ENCODE measurements at regions not wholly inside any gene's neighbourhood (a gene's known extent, or its start where the extent isn't known, plus 50 kb on each side); places are given as distances from the start of the nearest gene placed in this dataset.

- Histone ChIP-seq H3K9ac (ENCODE audit: low read length) (no peak overlapping the region), H3K79me2 (ENCODE audit: low read length) (no peaks in the 10 kb centered on the region), H3K27me3 (replicated peaks; ENCODE audit: insufficient read depth, low read length) (no peaks in the 10 kb centered on the region), H3K27ac (ENCODE audit: low read length) (no peak overlapping the region), H4K20me1 (ENCODE audit: insufficient read depth, low read length) (no peaks in the 10 kb centered on the region), H3F3A (ENCODE audit: insufficient read depth, low read length) (no peaks in the 10 kb centered on the region), H3K36me3 (replicated peaks; ENCODE audit: insufficient read depth, low read length) (no peaks in the 10 kb centered on the region), H3K4me2 (ENCODE audit: low read depth, low read length) (no peak overlapping the region), H2AFZ (ENCODE audit: low read length) (no peak overlapping the region), H3K4me1 (ENCODE audit: low read length) (no peaks in the 10 kb centered on the region), H3K9me3 (replicated peaks; ENCODE audit: insufficient read depth, low read length) (no peaks in the 10 kb centered on the region), H3K9me2 (replicated peaks; ENCODE audit: insufficient read depth, low read length) (no peaks in the 10 kb centered on the region), H3K4me3 (ENCODE audit: low read length) (no peak overlapping the region)
- TF ChIP-seq EZH2 (optimal IDR thresholded peaks at IDR 0.05; ENCODE audit: low read depth, low read length) = no peak
- TF ChIP-seq CTCF (IDR thresholded peaks at IDR 0.05; ENCODE audit: low read length) = no peak
- no peak for TF ChIP-seq EZH2phosphoT487 (IDR thresholded peaks at IDR 0.05; ENCODE audit: low read length)
- DNase-seq = no peak
These were observed 143.8 kb upstream of the MYL2 start for GRCh38 chr12:111064154-111064553.

- DNase-seq = no peak
These were observed 143.1 kb upstream of the MYL2 start for GRCh38 chr12:111063295-111064026.

GRCh38 chr12:111057701-111058425, 137.5 kb upstream of the MYL2 start:
- no peak for DNase-seq
- TF ChIP-seq EZH2phosphoT487 (IDR thresholded peaks at IDR 0.05; ENCODE audit: low read length) (no peak), CTCF (IDR thresholded peaks at IDR 0.05; ENCODE audit: low read length) (no peak), EZH2 (optimal IDR thresholded peaks at IDR 0.05; ENCODE audit: low read depth, low read length) (no peak)
- Histone ChIP-seq H3K4me2 (ENCODE audit: low read depth, low read length) (no peak overlapping the region), H3F3A (ENCODE audit: insufficient read depth, low read length) (no peaks in the 10 kb centered on the region), H3K9ac (ENCODE audit: low read length) (no peak overlapping the region), H3K36me3 (replicated peaks; ENCODE audit: insufficient read depth, low read length) (no peaks in the 10 kb centered on the region), H4K20me1 (ENCODE audit: insufficient read depth, low read length) (no peaks in the 10 kb centered on the region), H3K9me3 (replicated peaks; ENCODE audit: insufficient read depth, low read length) (no peaks in the 10 kb centered on the region), H3K79me2 (ENCODE audit: low read length) (no peaks in the 10 kb centered on the region), H2AFZ (ENCODE audit: low read length) (no peak overlapping the region), H3K9me2 (replicated peaks; ENCODE audit: insufficient read depth, low read length) (no peaks in the 10 kb centered on the region), H3K4me3 (ENCODE audit: low read length) (no peak overlapping the region), H3K27me3 (replicated peaks; ENCODE audit: insufficient read depth, low read length) (no peaks in the 10 kb centered on the region), H3K4me1 (ENCODE audit: low read length) (0 out of 2 replicates have a peak, but pooled peaks cover 6% of the 10 kb centered on the region), H3K27ac (ENCODE audit: low read length) (no peak overlapping the region)

More at GRCh38 chr12:111063295-111064026, 143.1 kb upstream of the MYL2 start:
- Histone ChIP-seq H3K4me1 (ENCODE audit: low read length) (no peaks in the 10 kb centered on the region), H3K9me3 (replicated peaks; ENCODE audit: insufficient read depth, low read length) (no peaks in the 10 kb centered on the region), H3K9me2 (replicated peaks; ENCODE audit: insufficient read depth, low read length) (no peaks in the 10 kb centered on the region), H3K36me3 (replicated peaks; ENCODE audit: insufficient read depth, low read length) (no peaks in the 10 kb centered on the region), H3K4me2 (ENCODE audit: low read depth, low read length) (no peak overlapping the region), H3F3A (ENCODE audit: insufficient read depth, low read length) (no peaks in the 10 kb centered on the region), H2AFZ (ENCODE audit: low read length) (no peak overlapping the region), H3K9ac (ENCODE audit: low read length) (no peak overlapping the region), H3K27me3 (replicated peaks; ENCODE audit: insufficient read depth, low read length) (no peaks in the 10 kb centered on the region), H3K27ac (ENCODE audit: low read length) (no peak overlapping the region), H3K79me2 (ENCODE audit: low read length) (no peaks in the 10 kb centered on the region), H3K4me3 (ENCODE audit: low read length) (no peak overlapping the region), H4K20me1 (ENCODE audit: insufficient read depth, low read length) (no peaks in the 10 kb centered on the region)
- TF ChIP-seq EZH2 (optimal IDR thresholded peaks at IDR 0.05; ENCODE audit: low read depth, low read length) (no peak), EZH2phosphoT487 (IDR thresholded peaks at IDR 0.05; ENCODE audit: low read length) (no peak), CTCF (IDR thresholded peaks at IDR 0.05; ENCODE audit: low read length) (no peak)

Measured in MM.1S (cell line).